GM06990 (cell line): ENCODE measurements at regions not wholly inside any gene's neighbourhood (a gene's known extent, or its start where the extent isn't known, plus 50 kb on each side); places are given as distances from the start of the nearest gene placed in this dataset.

Source experiments
- DNase-seq: peaks from one replicate; pipeline ENCODE4 v3.0.0-alpha.2; 2011; ENCODE audit not compliant: insufficient read length; ENCODE audit errors: extremely low read depth
- H3K27me3 ChIP-seq: replicated peaks from 2 replicates; pipeline ENCODE4 v1.6.0; 2011; ENCODE audit warnings: low read length; ENCODE audit not compliant: control insufficient read depth, insufficient read depth
- H3K36me3 ChIP-seq: 2 replicates; pipeline ENCODE4 v1.5.1; 2011; ENCODE audit warnings: low read length; ENCODE audit not compliant: control insufficient read depth, insufficient read depth
- H3K4me3 ChIP-seq: replicated peaks from 2 replicates; pipeline ENCODE4 v1.5.1; 2011; ENCODE audit warnings: low read depth, mild to moderate bottlenecking, control low read depth, low read length
- CTCF ChIP-seq: IDR thresholded peaks from 2 replicates; pipeline ENCODE4 v1.5.1; 2011; ENCODE audit warnings: low read length, control low read depth, mild to moderate bottlenecking, inconsistent platforms; ENCODE audit not compliant: insufficient read depth, poor library complexity, severe bottlenecking

- Histone ChIP-seq H3K4me3 (no peak overlapping the region), H3K36me3 (no peaks in the 10 kb centered on the region), H3K27me3 (no peaks in the 10 kb centered on the region)
- DNase-seq = no peak
- TF ChIP-seq CTCF = no peak
Observed at GRCh38 chr21:43304206-43304605, 122.7 kb downstream of the SIK1 start.

GRCh38 chr21:43303275-43304178 is 123.4 kb downstream of the SIK1 start:
- no peak for TF ChIP-seq CTCF
- DNase-seq = no peak
- H3K4me3 ChIP-seq = no peak overlapping the region
- no peaks in the 10 kb centered on the region for H3K36me3 ChIP-seq
- H3K27me3 ChIP-seq = no peaks in the 10 kb centered on the region

DNA sequence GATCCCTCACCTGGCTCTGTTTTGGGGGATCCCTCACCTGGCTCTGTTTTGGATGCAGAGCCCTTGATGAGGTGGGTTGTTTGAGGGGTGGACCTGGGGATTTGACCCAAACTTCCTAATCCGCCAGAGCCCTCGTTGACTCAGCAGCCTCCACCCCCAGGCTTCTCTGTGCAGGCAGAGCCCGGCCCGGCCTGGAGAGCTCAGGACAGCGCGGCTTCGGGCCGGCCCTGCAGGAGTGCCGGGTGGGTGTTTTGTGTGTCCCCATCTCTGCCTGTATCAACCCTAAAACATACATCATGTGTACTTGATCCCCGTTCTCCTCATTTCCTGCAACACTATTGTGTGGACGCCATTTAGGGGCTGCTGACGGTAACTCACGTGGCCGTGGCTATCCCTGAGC is 124.2 kb downstream of the SIK1 start:
- Histone ChIP-seq H3K4me3 (no peak overlapping the region), H3K27me3 (no peaks in the 10 kb centered on the region), H3K36me3 (no peaks in the 10 kb centered on the region)
- no peak for DNase-seq
- TF ChIP-seq CTCF = no peak

GRCh38 chr21:43302062-43302700 is 124.8 kb downstream of the SIK1 start:
- no peak for TF ChIP-seq CTCF
- H3K27me3 ChIP-seq = no peaks in the 10 kb centered on the region; the same call in 1 of the 2 replicates
- DNase-seq = no peak
- H3K4me3 ChIP-seq = no peak overlapping the region
- no peaks in the 10 kb centered on the region for H3K36me3 ChIP-seq

- Histone ChIP-seq H3K36me3 (no peaks in the 10 kb centered on the region), H3K4me3 (no peak overlapping the region), H3K27me3 (no peaks in the 10 kb centered on the region; the same call in 1 of the 2 replicates)
- DNase-seq = no peak
- no peak for TF ChIP-seq CTCF
Observed at GRCh38 chr21:43301409-43302061, 125.4 kb downstream of the SIK1 start.
